Naive thymus-derived CD4-positive, alpha-beta T cell (primary cell): ENCODE measurements at regions not wholly inside any gene's neighbourhood (a gene's known extent, or its start where the extent isn't known, plus 50 kb on each side); places are given as distances from the start of the nearest gene placed in this dataset.

Experiments used
- ATAC-seq: fragments of 150-1000 bp; cut with Tn5 transposase; 2 replicates; pipeline ENCODE4 v1.10.0; 2021; ENCODE audit warnings: mild to moderate bottlenecking, moderate library complexity
- CTCF ChIA-PET: fragments of 350-600 bp; sonication (Branson Sonifier 250); formaldehyde crosslinking; loops from one replicate; lab custom pipeline; 2021; ENCODE audit warnings: antibody characterized with exemption; lab: Charles Lee
- POLR2A ChIA-PET: fragments of 350-600 bp; sonication (Branson Sonifier 250); formaldehyde crosslinking; loops from one replicate; lab custom pipeline; 2021; ENCODE audit warnings: antibody characterized with exemption, inconsistent platforms; lab: Charles Lee
- DNase-seq, 9 donors: peaks; one replicate each; pipeline versions ENCODE4 v3.0.0 to v3.0.0-alpha.2; 2020 to 2022; ENCODE audit warnings: mixed read lengths in 1 of 9
- H3K27ac ChIP-seq: one replicate; pipeline ENCODE4 v1.7.0; 2013; ENCODE audit warnings: mild to moderate bottlenecking, low read depth, low read length, moderate library complexity
- H3K27me3 ChIP-seq, 2 donors: one replicate each; pipeline ENCODE4 v1.7.0; 2013; ENCODE audit warnings: low read length in 2 of 2, mild to moderate bottlenecking in 2 of 2, moderate library complexity in 2 of 2; ENCODE audit not compliant: control insufficient read depth in 2 of 2, insufficient read depth in 2 of 2
- H3K36me3 ChIP-seq, 3 experiments: 1 replicate in 2 of 3; 2 replicates in 1 of 3; pipeline ENCODE4 v1.7.0; 2013; ENCODE audit warnings: low read length in 3 of 3, mild to moderate bottlenecking in 3 of 3, moderate library complexity in 1 of 3; ENCODE audit not compliant: insufficient read depth in 3 of 3, control insufficient read depth in 2 of 3
- H3K4me1 ChIP-seq, 2 donors: one replicate each; pipeline ENCODE4 v1.7.0; 2013; ENCODE audit warnings: low read length in 2 of 2, mild to moderate bottlenecking in 2 of 2, moderate library complexity in 1 of 2; ENCODE audit not compliant: control insufficient read depth in 2 of 2, insufficient read depth in 2 of 2
- H3K4me3 ChIP-seq: 2 replicates; pipeline ENCODE4 v1.7.0; 2013; ENCODE audit warnings: mild to moderate bottlenecking, low read length
- H3K9me3 ChIP-seq, 3 experiments: 1 replicate in 2 of 3; 2 replicates in 1 of 3; pipeline ENCODE4 v1.7.0; 2013; ENCODE audit warnings: low read length in 3 of 3; ENCODE audit not compliant: control insufficient read depth in 2 of 3
- H3K27ac Mint-ChIP-seq, 9 donors: one replicate each; pipeline ENCODE4 v1.8.0; 2020 to 2022; ENCODE audit warnings: mixed read lengths in 9 of 9, mild to moderate bottlenecking in 8 of 9, moderate library complexity in 5 of 9, inconsistent platforms in 2 of 9
- H3K27me3 Mint-ChIP-seq, 5 donors: one replicate each; pipeline ENCODE4 v1.8.0; 2021 to 2022; ENCODE audit warnings: mixed read lengths in 5 of 5, mild to moderate bottlenecking in 1 of 5
- H3K36me3 Mint-ChIP-seq, 5 donors: one replicate each; pipeline ENCODE4 v1.8.0; 2020 to 2022; ENCODE audit warnings: mixed read lengths in 5 of 5, mild to moderate bottlenecking in 3 of 5, inconsistent platforms in 1 of 5
- H3K4me1 Mint-ChIP-seq, 7 donors: one replicate each; pipeline ENCODE4 v1.8.0; 2020 to 2022; ENCODE audit warnings: mixed read lengths in 7 of 7, mild to moderate bottlenecking in 3 of 7, inconsistent platforms in 1 of 7
- H3K4me3 Mint-ChIP-seq, 10 donors: one replicate each; pipeline ENCODE4 v1.8.0; 2020 to 2022; ENCODE audit warnings: mild to moderate bottlenecking in 10 of 10, mixed read lengths in 10 of 10, moderate library complexity in 6 of 10, inconsistent platforms in 2 of 10
- H3K9me3 Mint-ChIP-seq, 11 donors: one replicate each; pipeline ENCODE4 v1.8.0; 2020 to 2022; ENCODE audit warnings: mixed read lengths in 11 of 11, mild to moderate bottlenecking in 4 of 11, inconsistent platforms in 1 of 11, moderate library complexity in 1 of 11
- intact Hi-C, 2 donors: fragments of 100-400 bp; cut with micrococcal nuclease; formaldehyde crosslinking; loops; one replicate each; pipeline ENCODE4 v1.15.1; 2023

DNA sequence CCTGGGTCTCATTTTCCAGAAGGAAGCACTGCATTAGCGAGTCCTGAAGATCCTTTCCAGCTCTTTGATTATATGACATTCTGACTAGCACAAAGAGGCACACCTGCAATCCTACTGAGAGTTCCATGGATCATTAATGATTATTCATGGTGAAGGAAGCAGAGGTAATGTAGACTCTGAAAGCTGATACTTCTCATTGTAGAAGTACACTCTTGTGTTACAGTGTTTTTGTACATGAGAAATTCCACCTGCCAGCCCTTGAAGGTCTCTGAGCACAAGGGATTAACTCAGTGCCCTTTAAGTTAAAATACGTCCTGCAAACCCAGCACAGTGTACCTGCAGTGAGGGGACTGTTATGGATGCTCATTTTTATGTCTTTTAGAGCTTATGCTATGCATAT lies 558.8 kb upstream of the FBXO33 start:
- ChIA-PET CTCF (interaction anchor here (0.7 kb wide), 1 partner anchor 35 kb away, joined by 3 read pairs; no protein-coding TSS in a partner anchor), POLR2A (no interaction called here)
- H3K9me3 ChIP-seq, result no peaks in the 10 kb centered on the region
- no peaks in the 10 kb centered on the region for H3K27me3 ChIP-seq
- ATAC-seq (no peak), DNase-seq (no peak)
- Mint-ChIP-seq H3K27me3 (no peaks in the 10 kb centered on the region), H3K4me1 (peaks cover 0 to 3% (median 0%) of the 10 kb centered on the region in 7 donors), H3K27ac (no peak overlapping the region), H3K9me3 (peaks cover 0 to 6% (median 0%) of the 10 kb centered on the region in 11 donors), H3K4me3 (no peak overlapping the region), H3K36me3 (no peaks in the 10 kb centered on the region)
- no peak overlapping the region for H3K27ac ChIP-seq
- no peaks in the 10 kb centered on the region for H3K4me1 ChIP-seq
- H3K4me3 ChIP-seq, result no peak overlapping the region
- no peaks in the 10 kb centered on the region for H3K36me3 ChIP-seq
- intact Hi-C loops, result no loop called here

GRCh38 chr14:39988939-39989338 lies 556.7 kb upstream of the FBXO33 start:
- H3K27ac ChIP-seq, result no peak overlapping the region
- Mint-ChIP-seq H3K9me3 (no peaks in the 10 kb centered on the region), H3K27ac (no peak overlapping the region), H3K36me3 (no peaks in the 10 kb centered on the region), H3K4me3 (no peak overlapping the region), H3K27me3 (no peaks in the 10 kb centered on the region), H3K4me1 (peaks cover 0 to 3% (median 0%) of the 10 kb centered on the region in 7 donors)
- H3K4me1 ChIP-seq, result no peaks in the 10 kb centered on the region
- ATAC-seq (no peak), DNase-seq (peak in 3 of 9 donors; percentile 0 to 20 (median 3))
- H3K4me3 ChIP-seq, result no peak overlapping the region
- intact Hi-C loops, result loop anchor here in 1 of 2 donors (5.0 to 10.0 kb wide), 2 partner anchors 407 to 1616 kb away; partner anchors contain the start of gene LRFN5
- no peaks in the 10 kb centered on the region for H3K36me3 ChIP-seq
- CTCF ChIA-PET, result no interaction called here
- POLR2A ChIA-PET, result no interaction called here
- H3K9me3 ChIP-seq, result no peaks in the 10 kb centered on the region
- H3K27me3 ChIP-seq, result no peaks in the 10 kb centered on the region

GRCh38 chr14:39984323-39984722 lies 552.1 kb upstream of the FBXO33 start:
- ATAC-seq (no peak), DNase-seq (no peak)
- Histone ChIP-seq H3K27me3 (no peaks in the 10 kb centered on the region), H3K4me3 (no peak overlapping the region), H3K27ac (no peak overlapping the region), H3K36me3 (no peaks in the 10 kb centered on the region), H3K9me3 (no peaks in the 10 kb centered on the region), H3K4me1 (no peaks in the 10 kb centered on the region)
- Mint-ChIP-seq H3K4me1 (peaks cover 0 to 3% (median 0%) of the 10 kb centered on the region in 7 donors), H3K27ac (no peak overlapping the region), H3K36me3 (no peaks in the 10 kb centered on the region), H3K4me3 (no peak overlapping the region), H3K27me3 (no peaks in the 10 kb centered on the region), H3K9me3 (peaks cover 0 to 8% (median 2%) of the 10 kb centered on the region in 11 donors)
- intact Hi-C loops, result loop anchor here in 1 of 2 donors (10.0 kb wide), 1 partner anchor 1620 kb away; the partner anchor contains the start of gene LRFN5
- ChIA-PET CTCF (no interaction called here), POLR2A (no interaction called here)

- ChIA-PET POLR2A (no interaction called here), CTCF (no interaction called here)
- Mint-ChIP-seq H3K36me3 (no peaks in the 10 kb centered on the region), H3K27me3 (no peaks in the 10 kb centered on the region), H3K4me3 (no peak overlapping the region), H3K9me3 (peaks cover 0 to 8% (median 4%) of the 10 kb centered on the region in 11 donors), H3K27ac (peak overlapping the region in 1 of 9 donors; percentile 39), H3K4me1 (no peaks in the 10 kb centered on the region)
- H3K9me3 ChIP-seq, result no peaks in the 10 kb centered on the region
- no peak for DNase-seq
- no peaks in the 10 kb centered on the region for H3K27me3 ChIP-seq
- ATAC-seq, result no peak
- no peaks in the 10 kb centered on the region for H3K36me3 ChIP-seq
- intact Hi-C loops, result no loop called here
- H3K4me1 ChIP-seq, result no peaks in the 10 kb centered on the region
- H3K4me3 ChIP-seq, result no peak overlapping the region
- H3K27ac ChIP-seq, result no peak overlapping the region
These were observed 545.0 kb upstream of the FBXO33 start for GRCh38 chr14:39977198-39977597.

DNA sequence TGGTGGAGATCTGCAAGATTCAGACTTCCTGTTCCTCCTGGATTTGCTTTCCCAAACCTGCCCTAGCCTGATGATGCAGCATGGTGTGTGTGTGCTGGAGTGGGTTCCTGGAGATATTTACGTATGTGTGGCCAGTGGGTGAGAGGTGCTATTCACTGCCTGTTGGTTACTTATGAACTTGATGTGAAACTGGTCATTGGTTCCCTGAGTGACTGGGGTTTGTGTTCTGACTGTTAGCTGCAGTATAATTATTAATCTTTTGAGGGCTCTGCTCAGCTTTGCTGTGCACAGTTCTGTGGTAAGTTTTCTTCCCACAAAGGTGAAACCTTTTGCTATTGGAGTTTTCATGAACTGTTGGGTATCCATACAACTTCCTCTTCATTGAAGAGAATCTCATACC lies 541.8 kb upstream of the FBXO33 start:
- intact Hi-C loops, result no loop called here
- Mint-ChIP-seq H3K27me3 (no peaks in the 10 kb centered on the region), H3K27ac (no peak overlapping the region), H3K4me3 (no peak overlapping the region), H3K9me3 (peaks cover 0 to 4% (median 0%) of the 10 kb centered on the region in 11 donors), H3K4me1 (no peaks in the 10 kb centered on the region), H3K36me3 (no peaks in the 10 kb centered on the region)
- CTCF ChIA-PET, result no interaction called here
- Histone ChIP-seq H3K36me3 (no peaks in the 10 kb centered on the region), H3K27me3 (no peaks in the 10 kb centered on the region), H3K4me3 (no peak overlapping the region), H3K9me3 (no peaks in the 10 kb centered on the region), H3K27ac (no peak overlapping the region), H3K4me1 (no peaks in the 10 kb centered on the region)
- DNase-seq, result no peak
- POLR2A ChIA-PET, result no interaction called here
- ATAC-seq, result no peak

GRCh38 chr14:39972704-39973103 lies 540.5 kb upstream of the FBXO33 start:
- H3K9me3 ChIP-seq, result no peaks in the 10 kb centered on the region
- ChIA-PET POLR2A (no interaction called here), CTCF (no interaction called here)
- no peaks in the 10 kb centered on the region for H3K27me3 Mint-ChIP-seq
- no peaks in the 10 kb centered on the region for H3K4me1 ChIP-seq
- no peak for ATAC-seq
- H3K4me3 Mint-ChIP-seq, result no peak overlapping the region
- no peaks in the 10 kb centered on the region for H3K27me3 ChIP-seq
- H3K4me3 ChIP-seq, result no peak overlapping the region
- DNase-seq, result no peak
- no peaks in the 10 kb centered on the region for H3K36me3 Mint-ChIP-seq
- peaks cover 0 to 4% (median 2%) of the 10 kb centered on the region in 11 donors for H3K9me3 Mint-ChIP-seq
- H3K27ac ChIP-seq, result no peak overlapping the region
- H3K4me1 Mint-ChIP-seq, result no peaks in the 10 kb centered on the region
- H3K36me3 ChIP-seq, result no peaks in the 10 kb centered on the region
- intact Hi-C loops, result no loop called here
- H3K27ac Mint-ChIP-seq, result no peak overlapping the region

DNA sequence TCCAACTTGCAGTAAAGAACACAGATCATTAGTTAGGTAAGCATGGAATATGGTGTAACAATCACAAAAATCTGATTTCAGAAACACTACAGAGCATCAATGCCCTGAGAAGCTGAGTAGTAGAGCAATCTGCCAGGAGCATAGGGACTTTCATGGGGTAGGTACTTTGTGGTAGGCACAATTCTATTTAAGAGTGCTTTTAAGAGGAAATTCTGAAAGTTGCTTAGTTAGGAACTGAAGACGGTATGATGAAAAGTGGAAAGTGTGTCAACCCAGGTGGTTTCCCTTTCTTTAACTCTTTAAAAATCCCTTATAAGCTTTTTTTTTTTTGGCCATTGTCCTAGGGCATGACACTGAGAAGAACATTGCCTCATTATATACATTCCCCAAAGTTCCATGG lies 535.7 kb upstream of the FBXO33 start:
- Mint-ChIP-seq H3K27ac (no peak overlapping the region), H3K36me3 (no peaks in the 10 kb centered on the region), H3K4me1 (no peaks in the 10 kb centered on the region), H3K27me3 (no peaks in the 10 kb centered on the region), H3K4me3 (no peak overlapping the region), H3K9me3 (peaks cover 0 to 16% (median 3%) of the 10 kb centered on the region in 11 donors)
- DNase-seq (no peak), ATAC-seq (no peak)
- Histone ChIP-seq H3K27me3 (no peaks in the 10 kb centered on the region), H3K36me3 (no peaks in the 10 kb centered on the region), H3K4me1 (no peaks in the 10 kb centered on the region), H3K27ac (no peak overlapping the region), H3K9me3 (no peaks in the 10 kb centered on the region), H3K4me3 (no peak overlapping the region)
- intact Hi-C loops, result no loop called here
- POLR2A ChIA-PET, result no interaction called here
- CTCF ChIA-PET, result no interaction called here
